22Rv1 (cell line): ENCODE measurements at regions not wholly inside any gene's neighbourhood (a gene's known extent, or its start where the extent isn't known, plus 50 kb on each side); places are given as distances from the start of the nearest gene placed in this dataset.

ENCODE experiments used
- ZFX ChIP-seq: fragments of 450-650 bp; IDR thresholded peaks from 2 replicates; pipeline ENCODE4 v1.6.1; 2017; ENCODE audit warnings: antibody characterized with exemption, borderline replicate concordance
- TF ChIP-seq, protein P1 (sequence below): fragments of 450-650 bp; IDR thresholded peaks from 2 replicates; pipeline ENCODE4 v1.5.1; 2017; ENCODE audit warnings: mild to moderate bottlenecking

DNA sequence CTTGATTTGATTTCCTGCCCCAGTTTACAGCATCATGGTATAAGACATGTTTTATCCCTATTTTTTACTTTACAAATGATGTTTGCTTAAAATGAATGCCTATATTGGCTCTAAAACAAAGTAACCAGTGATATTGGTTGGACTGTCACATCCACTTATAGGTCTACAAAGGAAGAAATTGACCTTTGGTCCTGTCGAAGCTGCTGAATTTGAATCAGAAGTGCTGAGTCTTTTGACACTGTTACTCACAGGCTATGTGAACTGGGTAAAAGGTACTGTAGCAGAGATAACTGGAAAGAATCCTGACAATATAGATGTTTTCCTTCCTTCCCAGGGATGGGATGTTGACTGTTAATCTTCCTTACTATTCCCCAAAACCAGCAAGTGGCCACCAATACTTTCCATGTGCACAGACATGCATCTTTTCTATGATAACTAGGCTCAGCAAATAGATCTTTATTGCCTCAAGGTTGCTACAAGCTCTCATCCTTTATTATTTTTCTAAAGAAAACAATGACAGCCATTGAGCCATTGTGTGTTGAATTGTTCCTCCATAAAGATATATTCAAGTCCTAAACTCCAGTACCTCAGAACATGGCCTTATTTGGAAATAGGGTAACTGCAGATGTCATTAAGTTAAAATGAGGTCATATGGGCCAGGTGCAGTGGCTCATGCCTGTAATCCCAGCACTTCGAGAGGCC is 175.9 kb upstream of the NR5A2 start:
- TF ChIP-seq, protein P1, sequence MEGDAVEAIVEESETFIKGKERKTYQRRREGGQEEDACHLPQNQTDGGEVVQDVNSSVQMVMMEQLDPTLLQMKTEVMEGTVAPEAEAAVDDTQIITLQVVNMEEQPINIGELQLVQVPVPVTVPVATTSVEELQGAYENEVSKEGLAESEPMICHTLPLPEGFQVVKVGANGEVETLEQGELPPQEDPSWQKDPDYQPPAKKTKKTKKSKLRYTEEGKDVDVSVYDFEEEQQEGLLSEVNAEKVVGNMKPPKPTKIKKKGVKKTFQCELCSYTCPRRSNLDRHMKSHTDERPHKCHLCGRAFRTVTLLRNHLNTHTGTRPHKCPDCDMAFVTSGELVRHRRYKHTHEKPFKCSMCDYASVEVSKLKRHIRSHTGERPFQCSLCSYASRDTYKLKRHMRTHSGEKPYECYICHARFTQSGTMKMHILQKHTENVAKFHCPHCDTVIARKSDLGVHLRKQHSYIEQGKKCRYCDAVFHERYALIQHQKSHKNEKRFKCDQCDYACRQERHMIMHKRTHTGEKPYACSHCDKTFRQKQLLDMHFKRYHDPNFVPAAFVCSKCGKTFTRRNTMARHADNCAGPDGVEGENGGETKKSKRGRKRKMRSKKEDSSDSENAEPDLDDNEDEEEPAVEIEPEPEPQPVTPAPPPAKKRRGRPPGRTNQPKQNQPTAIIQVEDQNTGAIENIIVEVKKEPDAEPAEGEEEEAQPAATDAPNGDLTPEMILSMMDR, result no peak
- no peak for TF ChIP-seq ZFX
